GM21360 (cell line): ENCODE measurements at regions not wholly inside any gene's neighbourhood (a gene's known extent, or its start where the extent isn't known, plus 50 kb on each side); places are given as distances from the start of the nearest gene placed in this dataset.
A peak's percentile ranks its signal among the peaks of the same experiment; 100 is the strongest.
"Not testable (repeated sequence)": the region's sequence is repeated elsewhere in the genome, so short reads cannot be mapped to it uniquely, and the experiment has no call there.

Experiments
- ATAC-seq: cut with Tn5 transposase; IDR thresholded peaks from one replicate; pipeline ENCODE4 v1.9.1; 2021; ENCODE audit warnings: mild to moderate bottlenecking, moderate library complexity; ENCODE audit not compliant: unreplicated experiment

GRCh38 chr1:208977638-208978256 lies 605.8 kb upstream of the CAMK1G start:
- no peak for ATAC-seq

GRCh38 chr1:208979776-208980175 lies 603.7 kb upstream of the CAMK1G start:
- ATAC-seq = no peak

GRCh38 chr1:208980605-208981004 lies 602.9 kb upstream of the CAMK1G start:
- ATAC-seq = no peak

- no peak for ATAC-seq
Observed at GRCh38 chr1:208985231-208985630, 598.3 kb upstream of the CAMK1G start.

- peak; percentile 97 for ATAC-seq
Observed at GRCh38 chr1:208988811-208989222, 594.7 kb upstream of the CAMK1G start.

- ATAC-seq = no peak
Observed at GRCh38 chr1:208990456-208990855, 593.1 kb upstream of the CAMK1G start.

- not testable (repeated sequence) for ATAC-seq
Observed at GRCh38 chr1:208997053-208997452, 586.5 kb upstream of the CAMK1G start.

GRCh38 chr1:208997726-208998312 lies 585.7 kb upstream of the CAMK1G start:
- ATAC-seq = no peak

- no peak for ATAC-seq
Observed at GRCh38 chr1:209008586-209008985, 574.9 kb upstream of the CAMK1G start.

DNA sequence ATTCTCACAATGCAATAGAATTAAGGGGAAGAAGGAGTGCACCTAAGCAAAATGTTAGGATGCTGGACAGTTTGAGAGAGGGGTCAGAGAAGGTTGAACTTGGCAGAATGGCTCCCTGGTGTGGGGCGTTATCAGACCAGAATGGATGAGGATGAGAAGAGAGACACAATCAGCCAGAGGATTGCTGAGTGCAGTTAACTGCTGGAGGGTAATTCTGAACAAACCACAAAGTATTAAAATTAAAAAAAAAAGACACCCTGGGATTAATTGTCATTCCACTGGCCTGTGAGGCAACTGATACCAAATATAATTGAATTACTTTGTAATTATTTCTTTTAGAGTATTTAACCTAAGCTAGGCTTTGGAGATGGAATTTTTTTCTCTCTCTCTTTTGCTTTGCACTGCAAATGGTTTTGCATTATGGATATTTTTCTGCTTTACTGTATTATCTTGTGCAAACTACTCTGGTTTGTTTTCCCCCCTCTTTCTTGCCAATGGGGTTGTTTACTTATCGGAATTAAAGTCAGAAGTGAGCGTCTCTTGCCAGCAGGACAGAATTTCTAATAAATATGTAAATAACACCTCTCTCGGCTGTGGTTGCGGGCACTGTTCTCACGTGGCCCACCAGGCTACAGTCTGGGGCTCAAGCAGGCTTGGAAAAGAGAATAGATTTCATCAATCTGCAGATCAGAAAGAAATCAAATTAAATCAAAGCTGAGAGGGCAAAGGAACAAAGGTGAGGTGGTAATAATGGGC lies 572.9 kb upstream of the CAMK1G start:
- ATAC-seq = no peak

- ATAC-seq = no peak
Observed at GRCh38 chr1:209012443-209013196, 570.9 kb upstream of the CAMK1G start.

DNA sequence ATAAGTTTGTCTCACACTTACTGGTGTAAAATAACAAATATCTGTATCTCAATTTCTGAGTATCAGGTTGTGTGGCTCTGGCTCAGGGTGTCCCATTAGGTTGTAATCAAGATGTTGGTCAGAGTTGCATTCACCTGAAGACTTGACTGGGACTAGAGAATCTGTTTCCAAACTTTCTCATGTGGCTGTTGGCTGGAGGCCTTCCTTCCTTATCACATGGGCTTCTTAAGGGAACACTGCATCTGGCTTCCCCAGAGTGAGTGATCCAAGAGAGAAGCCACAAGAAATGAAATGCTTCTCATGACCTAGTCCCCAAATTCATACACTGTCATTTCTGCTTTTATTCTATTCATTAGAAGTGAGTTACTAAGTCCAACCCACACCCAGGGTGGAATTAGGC lies 568.4 kb upstream of the CAMK1G start:
- no peak for ATAC-seq

GRCh38 chr1:209021622-209022021 lies 561.9 kb upstream of the CAMK1G start:
- ATAC-seq = no peak

DNA sequence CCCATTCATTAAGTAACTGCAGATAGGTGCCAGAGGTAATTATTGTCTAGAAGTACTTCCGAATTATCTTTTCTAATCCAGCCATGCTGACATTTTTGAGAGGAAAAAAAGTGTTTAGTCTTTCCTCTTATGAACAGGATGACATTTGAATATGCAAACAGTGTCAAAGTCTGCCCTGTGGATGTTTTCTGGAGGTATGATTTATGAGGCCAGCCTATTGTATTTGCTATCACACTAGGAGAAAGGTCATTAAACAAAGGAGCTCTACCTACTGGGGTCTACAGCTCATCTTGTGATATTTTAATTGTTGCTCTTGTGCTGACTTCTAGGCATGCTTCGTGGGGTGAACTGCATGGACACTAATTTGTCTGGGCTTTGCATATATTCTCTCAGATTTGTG lies 559.7 kb upstream of the CAMK1G start:
- no peak for ATAC-seq

GRCh38 chr1:209029737-209030136 lies 553.8 kb upstream of the CAMK1G start:
- ATAC-seq = no peak

DNA sequence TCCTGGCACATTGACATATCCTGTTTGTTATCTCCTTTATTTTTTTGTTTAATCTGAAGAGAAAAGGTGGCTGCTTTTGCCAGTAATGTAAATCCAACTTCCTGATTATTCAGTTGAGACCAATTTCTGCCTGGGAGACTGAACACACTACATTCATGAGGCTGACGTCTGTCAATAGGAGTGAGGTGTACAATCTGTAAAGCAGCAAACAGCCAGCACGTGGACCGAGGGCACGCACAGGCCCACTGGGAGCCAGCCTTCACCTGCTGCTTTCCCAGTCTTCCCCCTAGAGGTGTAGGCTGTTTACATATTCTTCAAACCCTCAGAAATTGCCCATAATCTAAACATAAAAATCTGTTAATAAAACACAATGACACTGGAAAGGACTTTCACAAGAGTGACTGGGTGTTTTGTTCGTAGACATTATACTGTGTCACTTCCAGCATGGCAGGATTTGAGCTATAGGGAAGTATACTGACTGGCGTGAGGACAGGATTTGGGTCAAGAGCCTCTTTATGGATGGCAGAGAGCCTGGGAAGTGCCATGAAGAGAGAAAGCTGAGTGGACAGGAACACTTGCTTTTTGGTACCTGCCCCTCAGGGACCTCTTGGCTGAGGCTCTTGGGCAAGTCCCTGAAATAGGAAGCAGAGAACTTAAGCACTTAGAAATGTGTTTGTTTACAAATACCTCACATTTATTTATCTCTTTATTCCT lies 552.9 kb upstream of the CAMK1G start:
- ATAC-seq = no peak

- ATAC-seq = no peak
Observed at GRCh38 chr1:209037064-209037463, 546.5 kb upstream of the CAMK1G start.

- ATAC-seq = no peak
Observed at GRCh38 chr1:209038316-209038715, 545.2 kb upstream of the CAMK1G start.

GRCh38 chr1:209038735-209039134 lies 544.8 kb upstream of the CAMK1G start:
- no peak for ATAC-seq

DNA sequence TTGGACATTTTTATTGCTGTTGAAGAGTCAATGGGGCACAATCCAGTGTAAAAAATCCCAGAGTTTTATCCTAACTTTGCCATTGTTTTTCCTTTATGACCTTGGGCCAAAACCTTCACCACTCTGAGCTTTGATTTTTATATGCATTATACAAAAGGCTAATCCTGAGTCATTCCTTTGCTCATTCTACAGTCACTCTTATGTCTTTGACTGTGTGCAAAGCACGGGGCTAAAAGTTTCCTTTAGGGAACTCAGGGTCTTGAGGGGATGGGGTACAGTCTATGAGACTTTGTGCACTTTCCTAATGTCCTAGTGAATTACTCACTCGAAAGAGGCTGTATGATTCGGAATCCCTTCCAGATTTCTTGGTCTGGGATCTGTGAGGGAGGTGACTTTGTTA lies 543.2 kb upstream of the CAMK1G start:
- ATAC-seq = no peak

GRCh38 chr1:209041927-209042326 lies 541.6 kb upstream of the CAMK1G start:
- ATAC-seq = no peak
